ENCODE measurements at regions not wholly inside any gene's neighbourhood (a gene's known extent, or its start where the extent isn't known, plus 50 kb on each side); places are given as distances from the start of the nearest gene placed in this dataset.

GRCh38 chr12:88985011-88985410 is 367.3 kb downstream of the DUSP6 start:
- no peak for DNase-seq

- DNase-seq = no peak
These were observed 369.6 kb downstream of the DUSP6 start for GRCh38 chr12:88982694-88983093.

- DNase-seq = no peak
These were observed 375.2 kb downstream of the DUSP6 start for GRCh38 chr12:88977115-88977514.

- no peak for DNase-seq
These were observed 378.3 kb downstream of the DUSP6 start for GRCh38 chr12:88973998-88974397.

GRCh38 chr12:88970740-88971139 is 381.6 kb downstream of the DUSP6 start:
- DNase-seq = no peak

- DNase-seq = no peak
These were observed 383.2 kb downstream of the DUSP6 start for GRCh38 chr12:88969127-88969526.

GRCh38 chr12:88960213-88960878 is 380.1 kb upstream of the KITLG start:
- DNase-seq = no peak

- DNase-seq = peak; percentile 99
These were observed 378.7 kb upstream of the KITLG start for GRCh38 chr12:88958946-88959345.

- DNase-seq = peak; percentile 70
These were observed 377.9 kb upstream of the KITLG start for GRCh38 chr12:88958153-88958552.

- no peak for DNase-seq
These were observed 377.1 kb upstream of the KITLG start for GRCh38 chr12:88957358-88957757.

- DNase-seq = no peak
These were observed 375.3 kb upstream of the KITLG start for GRCh38 chr12:88955531-88955930.

GRCh38 chr12:88953029-88953586 is 372.8 kb upstream of the KITLG start:
- no peak for DNase-seq

GRCh38 chr12:88952562-88952942 is 372.3 kb upstream of the KITLG start:
- DNase-seq = no peak

- no peak for DNase-seq
These were observed 371.7 kb upstream of the KITLG start for GRCh38 chr12:88951860-88952561.

- peak; percentile 95 for DNase-seq
These were observed 370.9 kb upstream of the KITLG start for GRCh38 chr12:88951177-88951576.

- no peak for DNase-seq
These were observed 367.3 kb upstream of the KITLG start for GRCh38 chr12:88947486-88948043.

- DNase-seq = peak; percentile 50
These were observed 366.2 kb upstream of the KITLG start for GRCh38 chr12:88946372-88946997.

- DNase-seq = no peak
These were observed 364.9 kb upstream of the KITLG start for GRCh38 chr12:88945051-88945732.

- no peak for DNase-seq
These were observed 364.1 kb upstream of the KITLG start for GRCh38 chr12:88944397-88944796.

GRCh38 chr12:88940854-88941253 is 360.6 kb upstream of the KITLG start:
- DNase-seq = no peak

GRCh38 chr12:88935856-88936255 is 355.6 kb upstream of the KITLG start:
- no peak for DNase-seq

- no peak for DNase-seq
These were observed 354.0 kb upstream of the KITLG start for GRCh38 chr12:88934163-88934747.

GRCh38 chr12:88932457-88932856 is 352.2 kb upstream of the KITLG start:
- DNase-seq = no peak

Measured in NCI-H187 treated with DMSO at 0.1 percent for 48 hours (cell line).